HCEC 1CT (cell line): ENCODE measurements at regions not wholly inside any gene's neighbourhood (a gene's known extent, or its start where the extent isn't known, plus 50 kb on each side); places are given as distances from the start of the nearest gene placed in this dataset.
A peak's percentile ranks its signal among the peaks of the same experiment; 100 is the strongest.

ENCODE experiments used
- DNase-seq: peaks from one replicate; pipeline ENCODE4 v3.0.0-alpha.2; 2017

GRCh38 chr14:32254952-32255679 lies 52.0 kb upstream of the RNU6-8 start:
- peak; percentile 65 for DNase-seq

GRCh38 chr14:32255789-32256188 lies 52.7 kb upstream of the RNU6-8 start:
- DNase-seq: no peak

GRCh38 chr14:32256576-32256975 lies 53.5 kb upstream of the RNU6-8 start:
- DNase-seq: no peak

GRCh38 chr14:32258336-32258993 lies 55.4 kb upstream of the RNU6-8 start:
- DNase-seq: no peak

- peak; percentile 64 for DNase-seq
Observed at GRCh38 chr14:32259368-32260013, 56.4 kb upstream of the RNU6-8 start.

GRCh38 chr14:32263939-32264567 lies 61.0 kb upstream of the RNU6-8 start:
- DNase-seq: no peak

GRCh38 chr14:32265584-32265983 lies 62.5 kb upstream of the RNU6-8 start:
- no peak for DNase-seq

GRCh38 chr14:32277998-32278397 lies 51.1 kb upstream of the AKAP6 start:
- DNase-seq: no peak
